Neural progenitor cell (in vitro differentiated cells): ENCODE measurements at regions not wholly inside any gene's neighbourhood (a gene's known extent, or its start where the extent isn't known, plus 50 kb on each side); places are given as distances from the start of the nearest gene placed in this dataset.

Experiments
- DNase-seq: peaks from one replicate; pipeline ENCODE4 v3.0.0-alpha.2; 2016; ENCODE audit warnings: low spot score
- H2AFZ ChIP-seq: fragments of 200-600 bp; sonication (generic); replicated peaks from 2 replicates; pipeline ENCODE4 v1.6.1; 2016; ENCODE audit warnings: antibody characterized with exemption
- H3F3A ChIP-seq: fragments of 200-600 bp; sonication (generic); 2 replicates; pipeline ENCODE4 v1.6.1; 2016; ENCODE audit warnings: antibody characterized with exemption, low read depth
- H3K27ac ChIP-seq: fragments of 200-600 bp; sonication (generic); 2 replicates; pipeline ENCODE4 v1.5.1; 2016; ENCODE audit warnings: mild to moderate bottlenecking
- H3K27me3 ChIP-seq: fragments of 200-600 bp; sonication (generic); 2 replicates; pipeline ENCODE4 v1.6.1; 2016; ENCODE audit warnings: mild to moderate bottlenecking, moderate library complexity
- H3K36me3 ChIP-seq: fragments of 200-600 bp; sonication (generic); 2 replicates; pipeline ENCODE4 v1.5.1; 2016
- H3K4me1 ChIP-seq: fragments of 200-600 bp; sonication (generic); 2 replicates; pipeline ENCODE4 v1.6.1; 2016; ENCODE audit warnings: mixed run types
- H3K4me2 ChIP-seq: fragments of 200-600 bp; sonication (generic); 2 replicates; pipeline ENCODE4 v1.6.1; 2016
- H3K4me3 ChIP-seq: fragments of 200-600 bp; sonication (generic); 2 replicates; pipeline ENCODE4 v1.5.1; 2016
- H3K79me2 ChIP-seq: fragments of 200-600 bp; sonication (generic); 2 replicates; pipeline ENCODE4 v1.6.1; 2016; ENCODE audit warnings: low read depth
- H3K9ac ChIP-seq: fragments of 200-600 bp; sonication (generic); 2 replicates; pipeline ENCODE4 v1.6.1; 2016
- H3K9me3 ChIP-seq: fragments of 200-600 bp; sonication (generic); 2 replicates; pipeline ENCODE4 v1.5.1; 2016; ENCODE audit warnings: low read depth
- H4K20me1 ChIP-seq: fragments of 200-600 bp; sonication (generic); 2 replicates; pipeline ENCODE4 v1.6.1; 2016; ENCODE audit warnings: low read depth
- H3K27ac Mint-ChIP-seq: 3 replicates; pipeline ENCODE4 v1.8.0; 2021; ENCODE audit warnings: mixed read lengths
- H3K27me3 Mint-ChIP-seq: 2 replicates; pipeline ENCODE4 v1.8.0; 2022; ENCODE audit warnings: low read depth, mild to moderate bottlenecking, inconsistent platforms, moderate library complexity, mixed read lengths; ENCODE audit not compliant: insufficient read depth
- H3K36me3 Mint-ChIP-seq: 3 replicates; pipeline ENCODE4 v1.8.0; 2021; ENCODE audit warnings: mixed read lengths
- H3K4me1 Mint-ChIP-seq: 3 replicates; pipeline ENCODE4 v1.8.0; 2021; ENCODE audit warnings: mixed read lengths
- H3K4me3 Mint-ChIP-seq: 3 replicates; pipeline ENCODE4 v1.8.0; 2021; ENCODE audit warnings: mild to moderate bottlenecking, moderate library complexity, mixed read lengths
- H3K9me3 Mint-ChIP-seq: 3 replicates; pipeline ENCODE4 v1.8.0; 2020; ENCODE audit warnings: mixed read lengths
- EZH2 ChIP-seq: fragments of 200-600 bp; sonication (generic); IDR thresholded peaks from 2 replicates; pipeline ENCODE4 v1.6.1; 2017; ENCODE audit warnings: antibody characterized with exemption, mild to moderate bottlenecking, moderate library complexity
- EZH2phosphoT487 ChIP-seq: fragments of 200-600 bp; sonication (generic); IDR thresholded peaks from 2 replicates; pipeline ENCODE4 v1.6.1; 2017; ENCODE audit warnings: antibody characterized with exemption
- TF ChIP-seq, protein P1 (sequence below): fragments of 200-600 bp; sonication (generic); IDR thresholded peaks from 2 replicates; pipeline ENCODE4 v1.5.1; 2017; ENCODE audit warnings: antibody characterized with exemption, mild to moderate bottlenecking

DNA sequence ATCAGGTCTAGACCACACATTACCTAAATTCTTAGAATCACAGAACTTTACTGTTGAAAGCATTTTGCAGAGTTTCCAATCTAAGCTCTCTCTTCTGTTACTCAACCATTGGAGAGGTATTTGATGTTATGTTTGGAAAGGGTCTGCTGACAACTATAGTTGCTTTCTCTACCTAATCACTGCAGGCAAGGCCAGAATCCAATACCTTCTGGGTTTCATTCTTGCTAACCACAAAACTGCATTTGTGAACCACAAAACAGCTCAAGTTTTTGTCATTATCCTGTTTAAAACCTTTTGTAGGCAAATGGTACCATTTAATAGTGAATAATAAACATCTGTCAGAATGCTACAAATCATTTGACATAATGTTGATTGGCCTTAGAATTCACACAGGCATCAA lies 380.1 kb downstream of the GASK1B start:
- Mint-ChIP-seq H3K9me3 (no peaks in the 10 kb centered on the region), H3K27me3 (no peaks in the 10 kb centered on the region), H3K4me1 (peaks cover 4% of the 10 kb centered on the region), H3K36me3 (no peaks in the 10 kb centered on the region), H3K27ac (no peak overlapping the region), H3K4me3 (no peak overlapping the region)
- H3K27ac ChIP-seq, result no peak overlapping the region
- no peak for DNase-seq
- no peaks in the 10 kb centered on the region for H3K79me2 ChIP-seq
- H3K4me1 ChIP-seq, result no peaks in the 10 kb centered on the region
- no peaks in the 10 kb centered on the region for H3K27me3 ChIP-seq
- no peak overlapping the region for H3K9ac ChIP-seq
- H2AFZ ChIP-seq, result no peak overlapping the region
- no peaks in the 10 kb centered on the region for H3K9me3 ChIP-seq
- no peaks in the 10 kb centered on the region for H4K20me1 ChIP-seq
- H3K36me3 ChIP-seq, result no peaks in the 10 kb centered on the region
- no peak overlapping the region for H3K4me3 ChIP-seq
- no peaks in the 10 kb centered on the region for H3F3A ChIP-seq
- TF ChIP-seq, protein P1, sequence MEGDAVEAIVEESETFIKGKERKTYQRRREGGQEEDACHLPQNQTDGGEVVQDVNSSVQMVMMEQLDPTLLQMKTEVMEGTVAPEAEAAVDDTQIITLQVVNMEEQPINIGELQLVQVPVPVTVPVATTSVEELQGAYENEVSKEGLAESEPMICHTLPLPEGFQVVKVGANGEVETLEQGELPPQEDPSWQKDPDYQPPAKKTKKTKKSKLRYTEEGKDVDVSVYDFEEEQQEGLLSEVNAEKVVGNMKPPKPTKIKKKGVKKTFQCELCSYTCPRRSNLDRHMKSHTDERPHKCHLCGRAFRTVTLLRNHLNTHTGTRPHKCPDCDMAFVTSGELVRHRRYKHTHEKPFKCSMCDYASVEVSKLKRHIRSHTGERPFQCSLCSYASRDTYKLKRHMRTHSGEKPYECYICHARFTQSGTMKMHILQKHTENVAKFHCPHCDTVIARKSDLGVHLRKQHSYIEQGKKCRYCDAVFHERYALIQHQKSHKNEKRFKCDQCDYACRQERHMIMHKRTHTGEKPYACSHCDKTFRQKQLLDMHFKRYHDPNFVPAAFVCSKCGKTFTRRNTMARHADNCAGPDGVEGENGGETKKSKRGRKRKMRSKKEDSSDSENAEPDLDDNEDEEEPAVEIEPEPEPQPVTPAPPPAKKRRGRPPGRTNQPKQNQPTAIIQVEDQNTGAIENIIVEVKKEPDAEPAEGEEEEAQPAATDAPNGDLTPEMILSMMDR, result no peak
- TF ChIP-seq EZH2 (no peak), EZH2phosphoT487 (no peak)
- H3K4me2 ChIP-seq, result no peak overlapping the region

DNA sequence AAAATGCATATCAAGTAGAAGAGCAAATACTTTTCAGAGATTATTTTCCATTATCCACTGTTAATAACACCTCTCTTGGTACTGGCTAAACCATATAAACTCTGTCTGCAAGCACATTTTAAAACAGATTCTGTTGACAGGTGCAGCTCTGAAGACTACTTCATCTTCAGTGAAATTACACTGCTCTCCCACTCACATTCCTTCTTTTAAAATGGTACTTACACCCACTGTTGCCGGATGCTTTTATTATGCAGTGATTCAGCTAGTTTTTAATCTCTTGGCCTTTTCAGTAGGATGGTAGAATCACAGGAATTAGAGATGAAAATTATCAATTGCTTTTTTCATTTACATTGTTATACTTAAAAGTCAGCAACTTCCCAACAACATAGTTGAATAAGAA lies 381.6 kb downstream of the GASK1B start:
- no peak overlapping the region for H3K9ac ChIP-seq
- TF ChIP-seq EZH2phosphoT487 (no peak), EZH2 (no peak)
- TF ChIP-seq, protein P1, result no peak
- no peaks in the 10 kb centered on the region for H3K36me3 Mint-ChIP-seq
- peaks cover 1% of the 10 kb centered on the region for H3K27me3 Mint-ChIP-seq
- H2AFZ ChIP-seq, result no peak overlapping the region
- DNase-seq, result no peak
- no peaks in the 10 kb centered on the region for H3K36me3 ChIP-seq
- H3K4me2 ChIP-seq, result no peak overlapping the region
- H3K27me3 ChIP-seq, result no peaks in the 10 kb centered on the region
- H3K9me3 ChIP-seq, result no peaks in the 10 kb centered on the region
- H3K27ac Mint-ChIP-seq, result no peak overlapping the region
- no peaks in the 10 kb centered on the region for H3F3A ChIP-seq
- no peaks in the 10 kb centered on the region for H4K20me1 ChIP-seq
- H3K79me2 ChIP-seq, result no peaks in the 10 kb centered on the region
- H3K27ac ChIP-seq, result no peak overlapping the region
- no peak overlapping the region for H3K4me3 Mint-ChIP-seq
- H3K4me3 ChIP-seq, result no peak overlapping the region
- H3K4me1 ChIP-seq, result no peaks in the 10 kb centered on the region
- H3K9me3 Mint-ChIP-seq, result no peaks in the 10 kb centered on the region
- H3K4me1 Mint-ChIP-seq, result peaks cover 4% of the 10 kb centered on the region

DNA sequence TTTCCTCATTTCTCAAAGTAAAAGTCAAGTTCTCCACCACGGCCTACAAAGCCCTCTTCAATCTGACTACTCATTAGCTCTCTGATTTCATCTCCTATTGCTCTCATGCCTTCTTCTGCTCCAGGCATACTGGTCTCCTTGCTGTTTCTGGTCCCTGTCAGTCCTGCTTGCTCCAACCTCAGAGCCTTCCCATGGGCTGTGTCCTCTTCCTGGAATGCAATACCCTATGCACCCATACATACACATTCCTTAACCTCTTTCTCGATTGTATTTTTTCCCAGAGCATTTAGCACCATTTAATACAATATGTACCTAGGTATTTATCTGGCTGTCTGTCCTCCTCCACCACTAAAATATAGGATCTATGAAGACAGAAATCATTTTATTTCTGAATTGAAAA lies 385.2 kb downstream of the GASK1B start:
- H3K27me3 Mint-ChIP-seq, result peaks cover 2% of the 10 kb centered on the region
- TF ChIP-seq, protein P1, result no peak
- TF ChIP-seq EZH2phosphoT487 (no peak), EZH2 (no peak)
- Histone ChIP-seq H3F3A (no peaks in the 10 kb centered on the region), H3K27me3 (no peaks in the 10 kb centered on the region), H3K4me3 (no peak overlapping the region), H3K4me2 (no peak overlapping the region), H3K4me1 (no peaks in the 10 kb centered on the region), H3K27ac (no peak overlapping the region), H3K9me3 (no peaks in the 10 kb centered on the region), H2AFZ (no peak overlapping the region), H3K36me3 (no peaks in the 10 kb centered on the region), H4K20me1 (no peaks in the 10 kb centered on the region), H3K79me2 (no peaks in the 10 kb centered on the region), H3K9ac (no peak overlapping the region)
- DNase-seq, result no peak
- H3K27ac Mint-ChIP-seq, result no peak overlapping the region
- H3K9me3 Mint-ChIP-seq, result no peaks in the 10 kb centered on the region
- no peak overlapping the region for H3K4me3 Mint-ChIP-seq
- no peaks in the 10 kb centered on the region for H3K36me3 Mint-ChIP-seq
- peaks cover 4% of the 10 kb centered on the region for H3K4me1 Mint-ChIP-seq
